ENCODE measurements at regions not wholly inside any gene's neighbourhood (a gene's known extent, or its start where the extent isn't known, plus 50 kb on each side); places are given as distances from the start of the nearest gene placed in this dataset.

- in situ Hi-C loops (cut with MboI; ENCODE audit: low sequenced_read_pairs): no loop called here
- Histone ChIP-seq H3K4me1 (ENCODE audit: control insufficient read depth, insufficient read depth, low read length) (peaks cover 8% of the 10 kb centered on the region), H2AFZ (replicated peaks; ENCODE audit: low read length, poor library complexity) (no peak overlapping the region), H3K36me3 (ENCODE audit: control insufficient read depth, insufficient read depth, low read length) (no peaks in the 10 kb centered on the region), H3K4me2 (ENCODE audit: low read depth, low read length) (no peak overlapping the region), H3K79me1 (ENCODE audit: low read depth in 1 of 2, low read length in 2 of 2) (no peaks in the 10 kb centered on the region), H3K18ac (ENCODE audit: low read depth, low read length) (no peak overlapping the region), H4K20me1 (ENCODE audit: insufficient read depth, low read length) (no peaks in the 10 kb centered on the region), H2AK9ac (replicated peaks; ENCODE audit: low read depth, low read length, poor library complexity) (no peak overlapping the region), H3K27me3 (ENCODE audit: control insufficient read depth, insufficient read depth, low read length) (no peaks in the 10 kb centered on the region), H3K4ac (ENCODE audit: low read depth, low read length) (no peak overlapping the region), H3K14ac (replicated peaks; ENCODE audit: low read depth, low read length) (no peak overlapping the region), H4K5ac (ENCODE audit: low read depth, low read length) (no peak overlapping the region), H3K4me3 (ENCODE audit: insufficient read depth, low read depth, low read length) (no peak overlapping the region), H2BK20ac (ENCODE audit: low read depth, low read length) (no peak overlapping the region), H3K9me3 (ENCODE audit: control insufficient read depth, insufficient read depth, low read length) (no peaks in the 10 kb centered on the region), H4K8ac (ENCODE audit: low read depth in 2 of 2, low read length in 2 of 2) (no peak overlapping the region), H2BK5ac (ENCODE audit: low read depth, low read length, poor library complexity, severe bottlenecking) (no peak overlapping the region), H3K23ac (ENCODE audit: low read depth, low read length) (no peak overlapping the region), H3K27ac (ENCODE audit: insufficient read depth, low read length) (no peak overlapping the region), H3K9ac (ENCODE audit: low read depth, low read length) (no peak overlapping the region), H3K9me1 (ENCODE audit: insufficient read depth, low read length) (no peaks in the 10 kb centered on the region), H3K56ac (ENCODE audit: extremely low read depth, insufficient read depth, low read length) (no peak overlapping the region), H2BK15ac (ENCODE audit: low read depth, low read length) (no peak overlapping the region), H2AK5ac (ENCODE audit: low read depth, low read length) (no peak overlapping the region), H4K91ac (ENCODE audit: insufficient read depth, low read depth, low read length) (no peak overlapping the region), H2BK120ac (ENCODE audit: low read depth, low read length) (no peak overlapping the region)
- ATAC-seq (ENCODE audit: low read depth) (no peak), DNase-seq (no peak)
- dilution Hi-C loops (cut with HindIII; ENCODE audit: low sequenced_read_pairs, unreplicated experiment): no loop called here
- intact Hi-C loops (cut with micrococcal nuclease): no loop called here
- ChIA-PET POLR2A (ENCODE audit: unreplicated experiment) (no interaction called here), CTCF (no interaction called here)
- no peak for TF ChIP-seq NFE2L2 (IDR thresholded peaks at IDR 0.05; ENCODE audit: low read depth, low read length)
- TF ChIP-seq FOS (IDR thresholded peaks at IDR 0.05; ENCODE audit: low read depth, low read length): no peak
- 80% methylated on average over 1 of the region's 13 CpGs; no CpG with 5 or more reads in 1 of the 2 experiments for WGBS, 2 experiments (ENCODE audit: extremely low coverage in 2 of 2, insufficient read length in 1 of 2)
- BruUV-seq (replicated peaks): no TSS peak
Measured at GRCh38 chr16:51544851-51545467, 393.9 kb upstream of the SALL1 start.

Measured in IMR-90 (cell line).